Loucy (cell line): ENCODE measurements at regions not wholly inside any gene's neighbourhood (a gene's known extent, or its start where the extent isn't known, plus 50 kb on each side); places are given as distances from the start of the nearest gene placed in this dataset.

Source experiments
- H2AFZ ChIP-seq: fragments of 200-600 bp; sonication (generic); 2 replicates; pipeline ENCODE4 v1.6.0; 2016; ENCODE audit warnings: antibody characterized with exemption, mild to moderate bottlenecking, low read length, moderate library complexity
- H3F3A ChIP-seq: fragments of 200-600 bp; 2 replicates; pipeline ENCODE4 v1.6.0; 2016; ENCODE audit warnings: antibody characterized with exemption, low read depth, mild to moderate bottlenecking
- H3K27me3 ChIP-seq: fragments of 200-600 bp; sonication (generic); 2 replicates; pipeline ENCODE4 v1.6.1; 2014; ENCODE audit warnings: low read length, mild to moderate bottlenecking; ENCODE audit not compliant: insufficient read depth, poor library complexity, severe bottlenecking
- H3K36me3 ChIP-seq: fragments of 200-600 bp; sonication (generic); 2 replicates; pipeline ENCODE4 v1.6.1; 2016; ENCODE audit warnings: low read length; ENCODE audit not compliant: insufficient read depth
- H3K4me1 ChIP-seq: fragments of 200-600 bp; sonication (generic); 2 replicates; pipeline ENCODE4 v1.5.1; 2014; ENCODE audit warnings: low read length, mild to moderate bottlenecking; ENCODE audit not compliant: insufficient read depth, poor library complexity, severe bottlenecking
- H3K4me2 ChIP-seq: fragments of 200-600 bp; sonication (generic); 2 replicates; pipeline ENCODE4 v1.6.0; 2014; ENCODE audit warnings: antibody characterized with exemption, low read length, low read depth, mild to moderate bottlenecking; ENCODE audit not compliant: poor library complexity, severe bottlenecking
- H3K4me3 ChIP-seq: fragments of 200-600 bp; sonication (generic); 2 replicates; pipeline ENCODE4 v1.5.1; 2014; ENCODE audit warnings: low read length, mild to moderate bottlenecking, mixed read lengths; ENCODE audit not compliant: poor library complexity, severe bottlenecking
- H3K79me2 ChIP-seq: fragments of 200-600 bp; sonication (generic); 2 replicates; pipeline ENCODE4 v1.6.1; 2014; ENCODE audit warnings: low read length; ENCODE audit not compliant: insufficient read depth
- H3K9ac ChIP-seq: fragments of 200-600 bp; sonication (generic); 2 replicates; pipeline ENCODE4 v1.6.0; 2014; ENCODE audit warnings: mild to moderate bottlenecking, low read depth, low read length, moderate library complexity; ENCODE audit not compliant: poor library complexity, severe bottlenecking
- H3K9me2 ChIP-seq: fragments of 200-600 bp; sonication (generic); replicated peaks from 2 replicates; pipeline ENCODE4 v1.6.1; 2016; ENCODE audit warnings: low read depth, low read length, mixed read lengths
- H3K9me3 ChIP-seq: fragments of 200-600 bp; sonication (generic); 2 replicates; pipeline ENCODE4 v1.6.1; 2014; ENCODE audit warnings: mild to moderate bottlenecking, antibody characterized with exemption, low read length, low read depth; ENCODE audit not compliant: insufficient read depth
- H4K20me1 ChIP-seq: fragments of 200-600 bp; sonication (generic); 2 replicates; pipeline ENCODE4 v1.6.0; 2014; ENCODE audit warnings: antibody characterized with exemption, low read length, mild to moderate bottlenecking; ENCODE audit not compliant: insufficient read depth, poor library complexity, severe bottlenecking
- EZH2phosphoT487 ChIP-seq: fragments of 200-600 bp; IDR thresholded peaks from 2 replicates; pipeline ENCODE4 v1.6.1; 2018; ENCODE audit warnings: antibody characterized with exemption, mild to moderate bottlenecking, moderate library complexity, borderline replicate concordance
- TF ChIP-seq, protein P1 (sequence below): fragments of 200-600 bp; sonication (generic); conservative IDR thresholded peaks from 2 replicates; pipeline ENCODE4 v1.5.1; 2014; ENCODE audit warnings: mild to moderate bottlenecking, antibody characterized with exemption, low read length

DNA sequence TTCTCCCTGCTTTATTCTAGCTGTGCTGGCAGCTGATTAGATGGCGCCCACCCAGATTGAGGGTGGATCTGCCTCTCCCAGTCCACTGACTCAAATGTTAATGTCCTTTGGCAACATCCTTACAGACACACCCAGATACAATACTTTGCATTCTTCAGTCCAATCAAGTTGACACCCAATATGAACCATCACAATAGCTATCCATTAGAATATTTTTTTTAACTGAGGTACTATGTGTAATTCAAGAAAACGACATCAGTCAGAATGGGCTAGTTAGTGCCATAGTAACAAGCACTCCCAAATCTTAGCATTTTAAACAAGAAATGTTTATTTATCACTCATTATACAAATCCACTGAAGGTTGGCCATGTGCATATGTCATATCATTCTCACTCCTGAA is 723.1 kb downstream of the NR2F2 start:
- no peaks in the 10 kb centered on the region for H3K79me2 ChIP-seq
- TF ChIP-seq EZH2phosphoT487 = no peak
- TF ChIP-seq, protein P1, sequence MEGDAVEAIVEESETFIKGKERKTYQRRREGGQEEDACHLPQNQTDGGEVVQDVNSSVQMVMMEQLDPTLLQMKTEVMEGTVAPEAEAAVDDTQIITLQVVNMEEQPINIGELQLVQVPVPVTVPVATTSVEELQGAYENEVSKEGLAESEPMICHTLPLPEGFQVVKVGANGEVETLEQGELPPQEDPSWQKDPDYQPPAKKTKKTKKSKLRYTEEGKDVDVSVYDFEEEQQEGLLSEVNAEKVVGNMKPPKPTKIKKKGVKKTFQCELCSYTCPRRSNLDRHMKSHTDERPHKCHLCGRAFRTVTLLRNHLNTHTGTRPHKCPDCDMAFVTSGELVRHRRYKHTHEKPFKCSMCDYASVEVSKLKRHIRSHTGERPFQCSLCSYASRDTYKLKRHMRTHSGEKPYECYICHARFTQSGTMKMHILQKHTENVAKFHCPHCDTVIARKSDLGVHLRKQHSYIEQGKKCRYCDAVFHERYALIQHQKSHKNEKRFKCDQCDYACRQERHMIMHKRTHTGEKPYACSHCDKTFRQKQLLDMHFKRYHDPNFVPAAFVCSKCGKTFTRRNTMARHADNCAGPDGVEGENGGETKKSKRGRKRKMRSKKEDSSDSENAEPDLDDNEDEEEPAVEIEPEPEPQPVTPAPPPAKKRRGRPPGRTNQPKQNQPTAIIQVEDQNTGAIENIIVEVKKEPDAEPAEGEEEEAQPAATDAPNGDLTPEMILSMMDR = no peak

DNA sequence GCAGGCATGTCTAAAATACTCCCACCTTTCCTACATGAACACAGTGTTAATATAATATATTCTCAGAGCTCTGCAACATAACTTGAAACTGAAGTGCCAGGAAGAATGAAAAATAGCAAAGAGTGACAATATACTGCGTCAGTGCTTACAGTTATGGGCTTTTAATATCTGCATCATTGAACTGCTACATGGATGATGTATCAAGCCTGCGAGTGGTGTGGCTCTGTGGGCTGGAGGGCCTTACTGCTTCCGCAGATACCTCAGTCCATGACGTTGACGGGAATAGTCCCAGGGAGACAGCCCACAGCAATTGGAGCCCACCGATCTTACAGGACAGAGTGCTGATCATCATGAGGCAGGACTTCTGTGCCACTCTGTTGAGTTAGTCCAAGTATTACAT is 727.0 kb downstream of the NR2F2 start:
- H4K20me1 ChIP-seq = no peaks in the 10 kb centered on the region
- H3K79me2 ChIP-seq = no peaks in the 10 kb centered on the region
- H2AFZ ChIP-seq = no peak overlapping the region
- H3K9ac ChIP-seq = no peak overlapping the region
- H3K4me2 ChIP-seq = no peak overlapping the region
- no peak overlapping the region for H3K4me3 ChIP-seq
- H3K36me3 ChIP-seq = no peaks in the 10 kb centered on the region
- H3K27me3 ChIP-seq = no peaks in the 10 kb centered on the region
- TF ChIP-seq, protein P1 = no peak
- TF ChIP-seq EZH2phosphoT487 = no peak
- H3K9me3 ChIP-seq = no peaks in the 10 kb centered on the region
- no peaks in the 10 kb centered on the region for H3F3A ChIP-seq
- no peaks in the 10 kb centered on the region for H3K4me1 ChIP-seq
- no peaks in the 10 kb centered on the region for H3K9me2 ChIP-seq

More for the DNA sequence above, 723.1 kb downstream of the NR2F2 start:
- Histone ChIP-seq H4K20me1 (no peaks in the 10 kb centered on the region), H3K4me1 (no peaks in the 10 kb centered on the region), H3K9ac (no peak overlapping the region), H3F3A (no peaks in the 10 kb centered on the region), H2AFZ (no peak overlapping the region), H3K36me3 (no peaks in the 10 kb centered on the region), H3K9me3 (no peaks in the 10 kb centered on the region), H3K4me2 (no peak overlapping the region), H3K9me2 (no peaks in the 10 kb centered on the region), H3K4me3 (no peak overlapping the region), H3K27me3 (no peaks in the 10 kb centered on the region)

DNA sequence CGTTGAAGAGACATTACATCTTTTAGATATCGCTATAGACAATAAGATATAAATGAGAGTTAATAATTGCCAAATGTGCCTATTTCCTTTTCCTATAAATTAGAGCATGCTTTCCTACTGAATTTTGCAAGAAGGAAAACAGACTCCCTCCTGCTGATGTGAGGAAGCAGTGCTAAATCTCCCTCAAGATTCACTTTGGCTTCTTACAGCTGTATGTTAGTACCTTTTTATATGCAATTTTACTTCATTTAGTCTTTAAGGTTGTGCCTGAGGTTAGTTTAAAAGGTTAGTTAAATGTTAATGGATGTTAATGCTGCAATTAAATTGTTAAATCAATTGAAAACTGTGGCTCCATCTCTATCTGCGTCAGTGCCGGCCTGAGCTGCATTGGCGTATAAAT is 728.8 kb downstream of the NR2F2 start:
- Histone ChIP-seq H3K27me3 (no peaks in the 10 kb centered on the region), H3K9me2 (no peaks in the 10 kb centered on the region), H2AFZ (no peak overlapping the region), H4K20me1 (no peaks in the 10 kb centered on the region), H3K4me2 (no peak overlapping the region), H3K9ac (no peak overlapping the region), H3F3A (no peaks in the 10 kb centered on the region), H3K4me3 (no peak overlapping the region), H3K9me3 (no peaks in the 10 kb centered on the region), H3K4me1 (no peaks in the 10 kb centered on the region), H3K36me3 (no peaks in the 10 kb centered on the region), H3K79me2 (no peaks in the 10 kb centered on the region)
- TF ChIP-seq, protein P1 = no peak
- no peak for TF ChIP-seq EZH2phosphoT487
